ENCODE measurements at regions not wholly inside any gene's neighbourhood (a gene's known extent, or its start where the extent isn't known, plus 50 kb on each side); places are given as distances from the start of the nearest gene placed in this dataset.

GRCh38 chr6:150770637-150771036, 94.9 kb upstream of the MTHFD1L start:
- no peak for TF ChIP-seq POLR2A (IDR thresholded peaks at IDR 0.05; ENCODE audit: low read depth, low read length)
- no peak for TF ChIP-seq TAF1 (IDR thresholded peaks at IDR 0.05; ENCODE audit: low read depth, low read length)
- no peak for TF ChIP-seq POLR2AphosphoS5 (IDR thresholded peaks at IDR 0.05; ENCODE audit: low read depth, low read length)
- no peak for TF ChIP-seq SPI1 (IDR thresholded peaks at IDR 0.05; ENCODE audit: low read depth, low read length)

Data from GM12891 (cell line).